ENCODE measurements at regions not wholly inside any gene's neighbourhood (a gene's known extent, or its start where the extent isn't known, plus 50 kb on each side); places are given as distances from the start of the nearest gene placed in this dataset.

GRCh38 chr3:70557976-70558375 lies 245.5 kb upstream of the MDFIC2 start (continued):
- TF ChIP-seq TAF1 (IDR thresholded peaks at IDR 0.05; ENCODE audit: borderline replicate concordance, low read depth, low read length), result no peak
- no peak for TF ChIP-seq POLR2AphosphoS5 (IDR thresholded peaks at IDR 0.05; ENCODE audit: low read depth, low read length)

GRCh38 chr3:70556056-70556455 lies 243.6 kb upstream of the MDFIC2 start:
- Histone ChIP-seq H3K9me3 (no peaks in the 10 kb centered on the region), H3F3A (replicated peaks; ENCODE audit: insufficient read depth) (no peaks in the 10 kb centered on the region), H3K27ac (ENCODE audit: low read depth in 2 of 2, low read length in 1 of 2) (no peak overlapping the region), H3K9ac (no peak overlapping the region), H3K4me3 (ENCODE audit: low read depth in 2 of 2, low read length in 1 of 2) (no peak overlapping the region), H3K27me3 (ENCODE audit: insufficient read depth) (no peaks in the 10 kb centered on the region), H3K36me3 (replicated peaks in 1 of 2; ENCODE audit: control insufficient read depth in 1 of 2, insufficient read depth in 2 of 2, low read length in 1 of 2) (no peaks in the 10 kb centered on the region), H3K4me1 (ENCODE audit: control insufficient read depth in 1 of 2, insufficient read depth in 2 of 2, low read depth in 1 of 2, low read length in 1 of 2) (no peaks in the 10 kb centered on the region), H3K4me2 (no peak overlapping the region), H3K79me2 (ENCODE audit: insufficient read depth) (no peaks in the 10 kb centered on the region), H2AFZ (ENCODE audit: low read depth) (no peak overlapping the region), H3K9me2 (no peaks in the 10 kb centered on the region), H4K20me1 (ENCODE audit: insufficient read depth) (no peaks in the 10 kb centered on the region)
- ChIA-PET POLR2A (no interaction called here), CTCF (interaction anchor here (1.1 kb wide), 1 partner anchor 466 kb away, joined by 3 read pairs; no protein-coding TSS in a partner anchor)
- TF ChIP-seq EZH2phosphoT487 (IDR thresholded peaks at IDR 0.05; ENCODE audit: borderline replicate concordance, low read depth) (no peak), YY1 (IDR thresholded peaks at IDR 0.05; ENCODE audit: low read depth) (no peak), ELF1 (IDR thresholded peaks at IDR 0.05) (no peak), SIN3A (IDR thresholded peaks at IDR 0.05; ENCODE audit: borderline replicate concordance, low read depth, low read length) (no peak), JUND (IDR thresholded peaks at IDR 0.05) (no peak), NFIC (IDR thresholded peaks at IDR 0.05; ENCODE audit: borderline replicate concordance) (no peak), REST (IDR thresholded peaks at IDR 0.05; ENCODE audit: low read depth, low read length) (no peak), USF2 (IDR thresholded peaks at IDR 0.05; ENCODE audit: borderline replicate concordance, low read depth, low read length) (no peak), TCF12 (IDR thresholded peaks at IDR 0.05) (no peak), POLR2AphosphoS5 (IDR thresholded peaks at IDR 0.05; ENCODE audit: low read depth, low read length) (no peak)
- DNase-seq, result no peak
- 62% methylated on average over 3 of the region's 3 CpGs for WGBS (ENCODE audit: low lambda C conversion rate)

- Histone ChIP-seq H3K9me3 (no peaks in the 10 kb centered on the region), H3K9ac (no peak overlapping the region), H3K4me2 (no peak overlapping the region), H4K20me1 (ENCODE audit: insufficient read depth) (no peaks in the 10 kb centered on the region), H3K79me2 (ENCODE audit: insufficient read depth) (no peaks in the 10 kb centered on the region), H3K4me3 (ENCODE audit: low read depth in 2 of 2, low read length in 1 of 2) (no peak overlapping the region), H3K9me2 (no peaks in the 10 kb centered on the region), H3K27ac (ENCODE audit: low read depth in 2 of 2, low read length in 1 of 2) (no peak overlapping the region), H2AFZ (ENCODE audit: low read depth) (no peak overlapping the region), H3F3A (replicated peaks; ENCODE audit: insufficient read depth) (no peaks in the 10 kb centered on the region), H3K4me1 (ENCODE audit: control insufficient read depth in 1 of 2, insufficient read depth in 2 of 2, low read depth in 1 of 2, low read length in 1 of 2) (no peaks in the 10 kb centered on the region), H3K36me3 (replicated peaks in 1 of 2; ENCODE audit: control insufficient read depth in 1 of 2, insufficient read depth in 2 of 2, low read length in 1 of 2) (no peaks in the 10 kb centered on the region), H3K27me3 (ENCODE audit: insufficient read depth) (no peaks in the 10 kb centered on the region)
- whole genome bisulfite sequencing (ENCODE audit: low lambda C conversion rate), result 17% methylated on average over 1 of the region's 1 CpG
- POLR2A ChIA-PET, result no interaction called here
- DNase-seq, result no peak
- CTCF ChIA-PET, result interaction anchor here (1.9 kb wide), 1 partner anchor 9 kb away, joined by 4 read pairs; no protein-coding TSS in a partner anchor
- TF ChIP-seq EP300 (IDR thresholded peaks at IDR 0.05; ENCODE audit: borderline replicate concordance in 1 of 2, low read depth in 1 of 2, low read length in 1 of 2) (no peak), REST (IDR thresholded peaks at IDR 0.05; ENCODE audit: low read depth, low read length) (no peak), IRF3 (IDR thresholded peaks at IDR 0.05; ENCODE audit: low read depth, low read length) (no peak), TAF1 (IDR thresholded peaks at IDR 0.05; ENCODE audit: borderline replicate concordance, low read depth, low read length) (no peak), RAD21 (IDR thresholded peaks at IDR 0.05; ENCODE audit: low read length) (no peak), GATA2 (CRISPR knock-in tag; IDR thresholded peaks at IDR 0.05) (no peak), JUND (IDR thresholded peaks at IDR 0.05) (no peak), YY1 (IDR thresholded peaks at IDR 0.05; ENCODE audit: low read depth) (no peak)
Observed at GRCh38 chr3:70554170-70554569, 241.7 kb upstream of the MDFIC2 start.
